ENCODE measurements at regions not wholly inside any gene's neighbourhood (a gene's known extent, or its start where the extent isn't known, plus 50 kb on each side); places are given as distances from the start of the nearest gene placed in this dataset.

- H3K36me3 ChIP-seq (ENCODE audit: control insufficient read depth in 2 of 2, insufficient read depth in 1 of 2, low read length in 2 of 2), result no peaks in the 10 kb centered on the region
- CTCF ChIA-PET, result no interaction called here
- TF ChIP-seq PRDM2 (tag by site-specific recombination; IDR thresholded peaks at IDR 0.05; ENCODE audit: borderline replicate concordance) (no peak), SCRT1 (tag by site-specific recombination; IDR thresholded peaks at IDR 0.05; ENCODE audit: borderline replicate concordance) (no peak), GLI4 (tag by site-specific recombination; IDR thresholded peaks at IDR 0.05) (no peak)
- POLR2A ChIA-PET, result no interaction called here
- H3K9me3 ChIP-seq (ENCODE audit: control insufficient read depth, insufficient read depth, low read depth, low read length), result no peaks in the 10 kb centered on the region
- H3K4me1 ChIP-seq (ENCODE audit: control insufficient read depth, insufficient read depth, low read length), result peaks cover 6% of the 10 kb centered on the region
- H3K27ac ChIP-seq (ENCODE audit: extremely low read depth, low read depth, low read length), result no peak overlapping the region
- H3K4me3 ChIP-seq (ENCODE audit: low read depth, low read length), result no peak overlapping the region
Observed at GRCh38 chr10:47207281-47207615, 92.7 kb upstream of the GDF10 start.

GRCh38 chr10:47207894-47208469 lies 92.0 kb upstream of the GDF10 start:
- POLR2A ChIA-PET, result no interaction called here
- no peak for TF ChIP-seq GLI2 (tag by site-specific recombination; IDR thresholded peaks at IDR 0.05; ENCODE audit: borderline replicate concordance, low read depth)
- no peak for TF ChIP-seq ZBTB11 (tag by site-specific recombination; conservative IDR thresholded peaks at IDR 0.05; ENCODE audit: low read depth)
- TF ChIP-seq ZNF76 (tag by site-specific recombination; IDR thresholded peaks at IDR 0.05; ENCODE audit: borderline replicate concordance, low read depth), result no peak
- no peak for TF ChIP-seq ZBTB7A (tag by site-specific recombination; IDR thresholded peaks at IDR 0.05; ENCODE audit: low read depth)
- TF ChIP-seq PBX3 (CRISPR knock-in tag; IDR thresholded peaks at IDR 0.05), result no peak
- no peak for TF ChIP-seq ZNF518A (tag by site-specific recombination; conservative IDR thresholded peaks at IDR 0.05; ENCODE audit: low read depth)
- TF ChIP-seq ZNF621 (tag by site-specific recombination; IDR thresholded peaks at IDR 0.05), result no peak
- no peak for TF ChIP-seq FEZF1 (tag by site-specific recombination; IDR thresholded peaks at IDR 0.05)
- no peak for TF ChIP-seq ZSCAN4 (tag by site-specific recombination; IDR thresholded peaks at IDR 0.05)
- TF ChIP-seq ZBTB10 (tag by site-specific recombination; IDR thresholded peaks at IDR 0.05), result no peak

More at GRCh38 chr10:47207894-47208469, 92.0 kb upstream of the GDF10 start:
- H3K4me1 ChIP-seq (ENCODE audit: control insufficient read depth, insufficient read depth, low read length), result peaks cover 6% of the 10 kb centered on the region
- no peaks in the 10 kb centered on the region for H3K9me3 ChIP-seq (ENCODE audit: control insufficient read depth, insufficient read depth, low read depth, low read length)
- H3K36me3 ChIP-seq (ENCODE audit: control insufficient read depth in 2 of 2, insufficient read depth in 1 of 2, low read length in 2 of 2), result no peaks in the 10 kb centered on the region
- H3K27ac ChIP-seq (ENCODE audit: extremely low read depth, low read depth, low read length), result no peak overlapping the region
- H3K4me3 ChIP-seq (ENCODE audit: low read depth, low read length), result no peak overlapping the region
- CTCF ChIA-PET, result interaction anchor here (1.0 kb wide), 1 partner anchor 52 kb away, joined by 3 read pairs; no protein-coding TSS in a partner anchor

Measured in HEK293 (cell line).